CD4-positive, alpha-beta T cell treated with Interleukin-21 for 1 hour (primary cell): ENCODE measurements at regions not wholly inside any gene's neighbourhood (a gene's known extent, or its start where the extent isn't known, plus 50 kb on each side); places are given as distances from the start of the nearest gene placed in this dataset.
"Not testable (repeated sequence)": the region's sequence is repeated elsewhere in the genome, so short reads cannot be mapped to it uniquely, and the experiment has no call there.

Source experiments
- DNase-seq: peaks from one replicate; pipeline ENCODE4 v3.0.0-alpha.2; 2020

DNA sequence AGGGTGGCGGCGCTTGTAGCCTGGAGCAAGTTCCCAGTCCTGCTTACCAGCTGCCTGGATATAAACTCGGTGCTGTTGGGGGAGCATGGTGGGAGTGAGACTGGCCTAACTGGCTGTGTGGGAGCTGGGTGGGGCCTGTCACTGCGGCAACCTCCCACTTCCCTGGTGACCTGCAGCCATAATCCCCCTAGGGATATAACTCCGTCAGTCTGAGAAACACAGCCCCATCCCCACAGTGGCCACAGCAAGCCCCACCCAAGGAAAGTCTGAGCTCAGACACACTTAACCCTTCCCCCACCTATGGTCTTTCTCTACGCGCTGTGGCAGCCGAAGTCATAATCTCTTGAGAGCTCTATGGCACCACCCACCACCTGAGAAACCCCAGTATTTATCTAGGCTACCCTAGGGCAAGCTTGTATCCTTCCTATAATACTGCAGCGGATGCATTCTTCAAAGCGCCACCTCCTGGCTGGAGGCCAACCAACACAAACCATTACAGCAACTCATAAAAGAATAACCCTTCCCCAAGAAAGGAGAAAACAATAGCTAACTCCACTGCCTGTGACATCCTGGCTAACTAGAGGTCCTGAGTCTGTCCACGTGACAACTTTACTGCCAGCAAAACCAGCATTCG lies 57.4 kb downstream of the ZNF648 start:
- DNase-seq, result no peak

DNA sequence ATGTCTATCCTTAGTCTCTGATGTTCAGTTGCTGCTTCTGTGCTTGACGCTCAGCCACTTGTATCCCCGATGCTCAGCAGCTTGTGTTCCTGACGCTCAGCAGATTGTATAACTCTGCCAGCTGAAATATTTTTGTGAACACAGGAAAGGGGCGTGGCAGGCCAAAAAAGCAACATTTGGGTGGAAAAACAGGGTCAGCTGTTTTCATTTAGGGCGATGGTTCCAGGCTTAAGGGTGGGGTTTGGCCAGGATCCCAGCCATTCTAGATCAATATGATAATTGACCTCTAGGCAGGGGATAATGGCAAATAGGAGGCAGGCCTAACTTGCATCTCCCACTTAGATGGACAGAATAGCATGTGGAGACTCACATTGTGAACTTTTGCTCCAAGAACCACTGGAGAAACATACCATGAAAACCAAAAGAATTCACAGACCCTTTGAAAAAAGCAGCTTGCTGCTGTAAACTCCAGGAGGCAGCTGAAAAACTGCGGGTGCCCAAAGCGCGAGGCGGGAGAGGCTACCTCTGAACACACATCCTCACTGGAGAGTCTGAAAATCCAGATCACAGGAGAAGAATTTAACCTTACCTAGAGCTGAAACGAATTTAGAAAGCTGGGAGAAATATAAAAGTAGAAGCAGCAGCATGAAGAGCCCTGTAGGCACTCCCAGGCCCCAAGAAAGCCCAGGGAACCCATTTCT lies 58.3 kb downstream of the ZNF648 start:
- no peak for DNase-seq

DNA sequence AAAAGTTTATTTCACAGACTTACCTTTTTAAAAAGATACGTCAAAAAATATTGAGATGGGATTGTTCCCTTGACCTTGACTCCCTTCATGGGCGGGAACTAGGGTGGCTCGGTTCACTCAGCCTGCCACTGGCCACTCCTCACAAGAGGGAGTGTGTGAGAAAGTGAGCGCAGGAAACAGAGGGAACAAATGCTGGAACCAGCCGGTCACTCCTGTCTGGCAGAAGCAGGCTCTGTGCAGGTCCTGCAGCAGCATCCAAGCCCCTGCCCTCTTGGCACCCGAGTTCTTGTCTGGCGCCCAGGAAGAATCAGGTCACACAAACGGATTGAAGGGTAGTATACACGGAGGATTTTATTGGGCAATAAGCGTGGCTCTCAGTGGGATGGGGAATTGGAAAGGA lies 58.9 kb downstream of the ZNF648 start:
- no peak for DNase-seq

GRCh38 chr1:181998858-181999257 lies 62.7 kb downstream of the ZNF648 start:
- no peak for DNase-seq

- no peak for DNase-seq
Measured at GRCh38 chr1:181992072-181992471, 69.4 kb downstream of the ZNF648 start.

DNA sequence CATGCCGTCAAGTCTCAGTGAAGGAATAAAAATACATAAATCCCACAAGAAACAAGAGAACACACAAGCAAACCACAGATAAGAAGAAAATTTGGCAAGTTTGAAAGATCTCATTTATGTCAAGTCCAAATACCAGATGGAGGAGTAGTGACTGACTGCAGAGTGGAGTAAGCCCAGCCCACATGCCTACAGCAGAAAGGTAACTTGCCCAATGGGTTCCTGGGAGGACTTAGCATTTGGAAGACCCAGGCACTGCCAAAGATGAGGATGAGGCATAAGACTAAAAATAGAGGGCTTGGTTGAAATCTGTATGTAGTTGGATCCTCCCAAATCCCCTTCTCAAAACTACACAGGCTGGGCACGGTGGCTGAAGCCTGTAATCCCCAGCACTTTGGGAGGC lies 70.8 kb downstream of the ZNF648 start:
- DNase-seq, result no peak

DNA sequence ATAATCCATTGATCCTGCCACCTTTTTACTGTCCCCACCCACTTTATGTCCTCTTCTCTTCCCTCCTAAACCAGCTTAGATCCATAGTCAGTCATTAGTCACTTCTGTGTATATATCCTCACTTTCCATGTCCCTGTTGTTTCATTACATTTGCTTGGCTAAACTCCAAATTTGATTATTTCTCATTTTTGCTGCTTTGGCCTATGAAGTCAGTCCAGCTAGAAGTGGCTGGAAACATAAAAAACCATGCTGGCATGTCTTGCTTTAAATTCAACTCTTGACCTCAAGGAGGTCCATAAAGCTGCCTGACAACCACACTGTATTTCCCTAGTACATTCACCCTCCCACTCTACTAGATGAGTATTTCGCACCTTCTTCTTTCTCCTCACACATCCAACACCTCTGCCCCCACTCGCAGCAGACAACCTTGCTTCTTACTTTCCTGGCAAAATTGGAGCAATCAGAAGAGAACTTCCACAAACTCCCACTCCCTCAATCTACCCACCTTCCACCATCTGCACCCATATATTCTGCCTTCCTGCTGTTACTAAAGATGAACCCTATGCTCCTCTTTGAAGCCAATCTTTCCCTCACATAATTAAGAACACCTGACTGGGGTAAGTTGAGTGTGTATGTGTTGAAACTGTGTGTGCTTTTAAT lies 72.1 kb downstream of the ZNF648 start:
- DNase-seq, result no peak

DNA sequence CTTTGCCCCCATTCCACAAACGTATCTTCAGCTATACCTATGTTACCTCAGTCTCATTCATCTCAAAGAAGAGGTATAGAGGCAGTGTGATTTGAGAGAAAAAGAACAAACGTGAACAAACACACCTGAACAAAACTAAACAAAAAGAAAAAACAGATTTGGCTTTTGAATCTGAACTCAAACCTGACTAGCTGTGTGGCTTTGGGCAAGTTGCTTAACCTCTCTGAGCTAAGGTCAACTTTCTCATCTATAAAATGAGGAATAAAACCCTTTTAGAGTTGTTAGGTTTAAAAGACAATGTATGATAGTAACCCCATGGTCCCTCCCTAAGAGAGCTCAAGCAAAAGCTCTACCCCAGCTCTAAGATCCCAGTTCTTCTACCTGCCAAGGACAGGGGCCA lies 73.5 kb downstream of the ZNF648 start:
- DNase-seq, result no peak

GRCh38 chr1:181987334-181987895 lies 74.1 kb downstream of the ZNF648 start:
- no peak for DNase-seq

DNA sequence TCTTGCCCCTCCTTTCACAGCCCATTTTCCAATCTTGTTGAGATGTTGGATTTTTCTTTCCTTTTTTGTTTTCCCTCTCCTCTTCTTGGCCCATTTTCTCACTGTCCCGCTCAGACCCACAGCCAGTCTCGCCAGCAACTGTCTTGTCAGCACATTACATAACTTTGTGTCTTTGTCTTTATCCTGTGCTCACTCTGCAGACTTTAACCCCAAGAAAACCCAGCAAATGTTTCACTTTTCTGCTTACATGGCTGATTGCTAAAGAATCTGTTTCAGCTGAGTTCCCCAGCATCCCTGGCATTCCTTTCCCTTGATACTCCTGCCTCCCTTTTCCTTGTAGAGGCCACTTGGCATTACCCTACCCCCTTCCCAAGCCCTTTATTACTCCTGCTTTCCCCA lies 74.6 kb downstream of the ZNF648 start:
- no peak for DNase-seq

GRCh38 chr1:181985936-181986906 lies 75.3 kb downstream of the ZNF648 start:
- no peak for DNase-seq

- DNase-seq, result no peak
Measured at GRCh38 chr1:181985281-181985680, 76.2 kb downstream of the ZNF648 start.

- no peak for DNase-seq
Measured at GRCh38 chr1:181984006-181984405, 77.5 kb downstream of the ZNF648 start.

GRCh38 chr1:181981821-181982220 lies 79.7 kb downstream of the ZNF648 start:
- no peak for DNase-seq

- DNase-seq, result no peak
Measured at GRCh38 chr1:181972256-181972655, 89.3 kb downstream of the ZNF648 start.

DNA sequence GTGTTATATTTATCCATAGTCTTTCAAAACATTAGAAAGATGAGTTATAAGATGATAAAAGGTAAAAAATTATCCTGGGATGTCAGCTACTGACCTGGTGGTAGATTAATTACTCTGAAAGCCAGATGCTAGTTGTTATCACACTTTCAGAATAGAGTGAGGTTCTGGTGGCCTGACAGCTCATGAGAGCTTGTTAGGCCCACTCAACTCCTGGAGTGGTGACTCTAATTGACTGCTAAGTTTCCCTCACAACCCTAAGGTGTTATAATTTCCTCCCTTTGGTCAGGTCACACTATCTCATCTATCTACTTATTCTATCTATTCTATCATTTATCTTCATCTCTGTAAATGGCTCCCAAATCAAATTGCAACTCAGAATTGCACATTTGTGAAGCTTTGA lies 90.1 kb downstream of the ZNF648 start:
- no peak for DNase-seq

GRCh38 chr1:181969902-181970301 lies 91.6 kb downstream of the ZNF648 start:
- no peak for DNase-seq

DNA sequence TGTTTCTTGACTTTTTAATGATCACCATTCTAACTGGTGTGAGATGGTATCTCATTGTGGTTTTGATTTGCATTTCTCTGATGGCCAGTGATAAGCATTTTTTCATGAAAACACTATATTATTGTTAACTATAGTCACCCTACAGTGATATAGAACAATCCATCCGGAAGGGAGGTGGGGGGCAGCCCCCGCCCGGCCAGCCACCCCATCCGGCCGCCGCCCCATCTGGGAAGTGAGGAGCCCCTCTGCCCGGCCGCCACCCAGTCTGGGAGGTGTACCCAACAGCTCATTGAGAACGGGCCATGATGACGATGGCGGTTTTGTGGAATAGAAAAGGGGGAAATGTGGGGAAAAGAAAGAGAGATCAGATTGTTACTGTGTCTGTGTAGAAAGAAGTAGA lies 106.8 kb downstream of the ZNF648 start:
- DNase-seq, result not testable (repeated sequence)

DNA sequence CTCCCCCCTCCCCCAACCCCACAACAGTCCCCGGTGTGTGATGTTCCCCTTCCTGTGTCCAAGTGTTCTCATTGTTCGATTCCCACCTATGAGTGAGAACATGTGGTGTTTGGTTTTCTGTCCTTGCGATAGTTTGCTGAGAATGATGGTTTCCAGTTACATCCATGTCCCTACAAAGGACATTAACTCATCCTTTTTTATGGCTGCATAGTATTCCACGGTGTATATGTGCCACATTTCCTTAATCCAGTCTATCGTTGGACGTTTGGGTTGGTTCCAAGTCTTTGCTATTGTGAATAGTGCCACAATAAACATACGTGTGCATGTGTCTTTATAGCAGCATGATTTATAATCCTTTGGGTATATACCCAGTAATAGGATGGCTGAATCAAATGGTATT lies 107.3 kb downstream of the ZNF648 start:
- not testable (repeated sequence) for DNase-seq

- DNase-seq, result no peak
Measured at GRCh38 chr1:181953596-181953995, 107.9 kb downstream of the ZNF648 start.

DNA sequence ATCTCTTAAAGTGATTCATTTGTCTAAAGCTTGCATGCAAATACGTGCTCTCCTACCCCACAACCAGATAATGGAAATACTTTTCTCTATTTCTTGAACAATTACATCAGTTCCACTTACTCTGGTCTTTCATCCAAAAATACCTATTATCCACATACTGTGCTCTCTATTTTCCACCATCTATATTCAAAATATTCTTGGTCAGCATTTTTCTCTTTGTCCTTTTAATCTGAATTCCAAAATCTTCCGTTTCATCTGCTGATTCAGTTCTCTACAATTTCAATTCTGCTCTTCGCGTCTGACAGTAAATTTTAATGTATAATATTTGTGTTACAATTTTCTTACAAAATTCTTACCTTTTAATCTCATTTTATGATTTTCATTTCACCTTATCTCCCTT lies 110.3 kb downstream of the ZNF648 start:
- no peak for DNase-seq

- DNase-seq, result no peak
Measured at GRCh38 chr1:181949500-181949899, 112.0 kb downstream of the ZNF648 start.

- DNase-seq, result no peak
Measured at GRCh38 chr1:181948372-181948771, 113.1 kb downstream of the ZNF648 start.
